ENCODE measurements at regions not wholly inside any gene's neighbourhood (a gene's known extent, or its start where the extent isn't known, plus 50 kb on each side); places are given as distances from the start of the nearest gene placed in this dataset.

DNA sequence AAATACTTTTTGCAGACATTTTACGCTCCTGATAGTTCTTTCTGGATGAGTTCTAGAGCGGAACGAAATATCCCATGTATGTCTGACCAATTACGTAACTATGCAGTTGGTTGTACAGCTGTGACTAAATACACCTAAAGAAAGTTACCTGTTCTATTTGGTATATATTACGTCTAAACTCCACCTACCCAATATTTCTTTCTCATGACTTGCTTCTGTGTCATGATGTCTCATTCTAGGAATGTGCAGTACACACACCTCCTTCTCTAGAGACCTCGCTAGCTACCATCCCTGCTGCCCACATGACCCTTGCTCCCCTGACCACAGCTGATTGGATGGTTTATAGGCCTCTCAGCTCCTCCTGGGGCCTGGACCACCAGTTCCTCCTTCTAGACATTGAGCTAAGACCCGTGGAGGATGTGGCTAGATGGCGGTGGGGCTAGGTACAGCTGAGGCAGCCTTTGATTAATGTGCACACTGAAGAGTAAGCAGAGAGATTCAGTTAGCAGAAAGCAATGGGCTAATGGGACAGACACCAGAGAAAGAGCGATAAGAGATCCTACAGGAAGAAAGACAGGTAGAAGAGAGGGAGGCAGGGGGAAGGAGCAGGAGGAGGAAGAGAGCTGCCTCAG is 422.1 kb downstream of the COG6 start:
- DNase-seq (ENCODE audit: low read depth): no peak

DNA sequence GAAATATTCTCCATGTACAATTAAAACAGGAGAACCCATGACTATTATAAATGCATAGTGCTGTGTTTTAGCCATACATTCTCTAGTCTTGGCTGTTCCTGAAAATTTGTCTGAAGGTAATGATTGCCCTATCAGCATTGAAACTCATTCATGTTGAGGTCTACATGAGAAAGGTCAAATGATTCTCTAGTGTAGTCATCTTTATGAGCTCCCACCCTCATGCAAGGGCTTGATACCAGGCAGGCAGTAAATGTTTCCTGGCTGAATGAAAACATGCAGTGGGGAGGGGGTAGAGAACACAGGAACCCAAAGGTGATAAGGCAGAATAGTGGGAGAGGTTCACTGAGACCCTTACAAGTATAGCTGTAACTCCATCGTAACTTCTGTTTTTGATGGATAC is 424.3 kb downstream of the COG6 start:
- DNase-seq (ENCODE audit: low read depth): no peak

DNA sequence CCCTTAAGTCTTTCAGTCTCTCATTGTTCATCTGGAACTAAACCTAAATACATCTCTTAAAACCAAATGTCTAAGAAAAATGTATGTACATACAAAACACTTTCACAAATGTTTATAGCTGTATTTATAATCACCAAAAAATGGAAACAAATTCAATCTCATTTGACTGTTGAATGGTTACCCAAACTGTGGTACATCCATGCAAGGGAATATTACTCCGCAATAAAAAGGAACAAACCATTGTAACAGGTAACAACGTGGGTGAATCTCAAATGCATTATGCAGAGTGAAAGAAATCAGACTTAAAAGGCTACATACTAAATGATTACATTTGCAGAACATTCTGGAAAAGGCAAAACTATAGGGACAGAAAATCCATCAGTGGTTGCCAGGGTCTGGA is 425.2 kb downstream of the COG6 start:
- no peak for DNase-seq (ENCODE audit: low read depth)

DNA sequence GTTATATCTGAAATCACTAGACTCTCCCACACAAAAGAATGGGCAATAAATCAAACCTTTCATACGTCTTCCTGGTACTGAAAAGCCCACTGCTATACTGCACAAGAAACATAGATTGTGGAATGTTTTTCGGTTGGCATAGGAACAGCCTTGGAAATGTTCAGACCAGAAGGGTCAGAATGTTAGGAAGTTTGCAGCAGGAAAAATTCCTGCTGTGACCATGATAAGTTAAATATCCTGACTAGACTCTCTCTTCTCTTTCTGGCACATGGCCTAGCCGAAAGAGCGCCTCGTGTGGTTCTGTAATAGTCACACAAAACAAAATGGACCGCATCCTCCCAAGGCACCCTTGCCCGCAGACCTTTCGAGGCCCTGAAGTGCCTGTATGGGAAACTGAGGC is 427.2 kb downstream of the COG6 start:
- DNase-seq (ENCODE audit: low read depth): no peak

DNA sequence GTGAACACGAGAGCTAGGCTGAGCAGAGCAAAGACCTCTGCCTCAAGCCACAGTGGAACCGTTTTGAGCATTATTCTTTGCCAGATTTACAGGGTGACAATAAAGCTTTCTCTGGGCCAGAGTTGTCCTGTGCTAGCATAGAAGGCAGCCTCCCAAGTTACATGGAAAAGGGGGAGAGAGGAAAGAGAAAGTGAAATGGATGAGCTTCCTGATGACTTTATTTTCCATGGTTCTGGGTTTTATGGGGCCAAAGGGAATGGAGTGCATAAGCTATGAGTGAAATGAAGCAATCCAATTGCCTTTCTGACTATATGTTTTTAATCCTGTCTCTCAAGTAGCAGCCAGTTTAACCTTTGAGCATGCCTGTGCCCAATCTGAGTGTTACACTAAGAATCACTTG is 428.4 kb downstream of the COG6 start:
- DNase-seq (ENCODE audit: low read depth): no peak

DNA sequence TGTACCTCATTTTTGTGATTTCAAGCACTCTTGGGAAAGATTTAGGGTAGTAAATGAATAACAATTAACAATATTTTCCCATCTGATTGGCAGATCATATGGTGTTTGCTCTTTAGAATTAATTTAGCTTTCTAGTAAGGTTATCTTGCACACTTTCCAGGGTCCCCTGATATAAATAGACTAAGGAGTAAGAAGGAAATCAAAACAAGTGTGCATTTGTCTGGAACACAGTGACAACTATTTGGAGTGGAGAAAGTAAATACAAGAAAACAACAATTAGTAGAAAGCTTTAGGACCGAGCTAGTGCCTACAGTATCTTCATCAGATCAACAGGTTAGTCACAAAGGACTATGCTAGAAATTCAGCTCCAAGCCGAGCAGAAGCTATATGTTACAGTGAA is 429.5 kb downstream of the COG6 start:
- no peak for DNase-seq (ENCODE audit: low read depth)

DNA sequence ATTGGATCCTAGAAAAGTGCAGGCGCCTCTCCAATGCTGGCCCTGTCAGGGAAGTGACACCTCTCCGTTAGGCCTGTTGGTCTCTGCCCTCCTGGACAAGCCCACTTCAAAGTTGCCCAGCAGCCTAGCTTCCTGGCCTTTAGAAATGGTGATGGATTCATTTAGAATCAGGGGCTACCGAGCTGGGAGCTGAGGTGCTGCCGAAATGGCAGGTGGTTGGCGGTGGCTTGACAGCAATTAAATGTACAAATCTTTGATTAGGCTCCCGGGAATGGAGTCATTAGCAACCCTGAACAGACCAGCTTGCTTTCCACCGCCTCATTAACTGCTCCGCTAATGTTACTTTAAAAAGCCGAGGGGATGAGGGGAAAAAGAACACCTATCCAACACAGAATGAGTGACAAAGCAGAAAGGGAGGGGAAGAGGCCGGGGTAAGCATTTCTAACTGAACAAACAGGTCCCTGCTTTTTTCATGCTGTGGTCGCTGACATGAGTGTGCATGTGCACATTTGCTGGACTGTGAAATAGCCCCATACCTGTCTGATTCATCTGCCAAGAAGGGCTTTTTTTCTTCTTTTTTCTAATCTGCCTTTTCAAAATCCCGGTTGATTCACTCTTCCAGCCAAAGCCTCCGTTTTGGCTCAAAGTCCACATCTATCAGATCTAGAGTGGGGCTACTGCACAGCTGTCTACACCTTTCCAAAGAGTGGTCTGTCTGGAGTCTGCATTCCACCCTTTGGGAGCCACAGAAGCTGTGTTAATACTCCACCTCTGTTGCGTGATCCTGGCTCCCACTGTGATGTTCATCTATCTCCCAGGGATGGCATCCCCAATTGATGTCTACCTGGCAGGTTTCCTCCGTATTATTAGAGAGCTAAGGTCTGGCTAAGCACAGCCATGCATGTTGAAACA is 431.9 kb downstream of the COG6 start:
- DNase-seq (ENCODE audit: low read depth): no peak

- DNase-seq (ENCODE audit: low read depth): no peak
These were observed 438.6 kb downstream of the COG6 start for GRCh38 chr13:40094056-40094455.

DNA sequence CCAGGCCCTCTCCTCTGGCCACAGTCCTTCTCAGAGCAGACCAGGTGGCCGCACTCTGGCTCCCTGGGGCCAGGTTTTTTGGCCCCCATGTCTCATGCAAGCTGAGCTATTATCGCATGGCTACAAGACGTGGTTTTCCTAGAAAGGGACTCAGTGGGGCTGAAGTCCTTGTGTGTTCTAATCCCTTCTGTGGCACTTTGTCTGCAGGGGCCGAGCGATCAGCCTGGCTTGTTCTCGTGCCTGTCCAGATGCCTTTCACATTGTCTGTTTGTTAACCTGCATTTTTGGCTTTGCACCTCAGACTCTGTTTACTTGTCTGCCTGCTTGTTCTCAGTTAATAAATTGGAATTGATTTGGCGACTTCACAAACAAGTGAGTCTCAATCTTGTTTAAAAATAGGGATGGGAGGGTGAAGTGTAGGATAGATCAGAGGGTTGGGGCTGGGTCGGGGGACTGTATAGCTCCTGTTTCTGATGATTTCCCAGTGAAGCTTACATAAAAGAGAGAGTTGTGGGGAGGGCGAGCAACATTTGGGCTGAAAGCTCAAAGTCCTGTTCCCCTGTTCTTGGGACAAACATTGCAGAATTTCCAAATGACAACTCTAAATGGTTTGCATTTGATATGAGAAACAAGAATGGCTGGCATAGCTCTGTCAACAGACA is 440.4 kb downstream of the COG6 start:
- DNase-seq (ENCODE audit: low read depth): no peak

DNA sequence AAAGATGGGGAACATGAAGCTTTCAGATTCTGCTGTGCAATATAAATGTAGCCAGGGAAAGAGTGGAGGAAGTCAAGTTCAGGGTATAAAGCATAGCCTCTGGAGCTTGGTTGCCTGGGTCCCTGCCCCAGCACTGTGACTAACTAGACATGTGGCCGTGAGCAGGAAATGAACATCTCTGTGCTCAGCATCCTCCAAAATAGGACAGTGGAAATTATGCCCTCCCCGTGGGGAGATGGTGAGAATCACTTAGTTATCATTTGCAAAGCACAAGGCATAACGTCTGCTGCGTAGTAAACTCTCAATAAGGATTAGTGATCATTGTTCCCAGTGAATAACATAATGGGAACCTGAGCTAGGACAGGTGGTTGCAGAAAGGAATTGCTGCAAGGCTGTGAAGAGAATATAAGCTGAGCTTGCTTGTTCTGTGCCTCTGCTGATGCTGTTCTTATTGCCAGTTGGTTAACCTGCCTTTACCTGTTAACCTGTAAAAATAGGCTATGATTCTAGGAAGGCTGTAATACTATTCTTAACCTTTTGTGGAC is 441.0 kb downstream of the COG6 start:
- no peak for DNase-seq (ENCODE audit: low read depth)

GRCh38 chr13:40098246-40098645 is 442.8 kb downstream of the COG6 start:
- DNase-seq (ENCODE audit: low read depth): no peak

GRCh38 chr13:40101708-40102359 is 446.4 kb downstream of the COG6 start:
- no peak for DNase-seq (ENCODE audit: low read depth)

GRCh38 chr13:40102360-40102727 is 446.9 kb downstream of the COG6 start:
- DNase-seq (ENCODE audit: low read depth): no peak

- DNase-seq (ENCODE audit: low read depth): no peak
These were observed 447.4 kb downstream of the COG6 start for GRCh38 chr13:40102854-40103253.

DNA sequence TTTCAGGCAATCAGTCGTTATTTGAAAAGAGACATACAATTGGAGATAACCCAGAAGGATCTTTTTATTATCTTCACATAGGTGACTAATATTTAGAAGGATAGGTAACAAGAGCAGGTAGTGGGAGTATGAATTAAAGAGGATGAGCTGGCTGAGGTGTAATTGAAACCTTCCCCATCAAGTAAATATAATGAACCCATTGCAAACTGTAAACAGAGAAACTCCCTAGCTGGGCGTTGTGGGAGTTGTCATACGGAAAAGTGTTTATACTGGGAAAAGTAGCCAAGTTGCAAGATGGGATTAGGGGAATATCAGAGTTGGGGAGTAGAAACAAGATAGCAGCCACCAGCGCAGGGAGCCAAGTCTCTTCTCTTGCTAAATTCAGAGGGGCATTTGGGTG is 448.4 kb downstream of the COG6 start:
- DNase-seq (ENCODE audit: low read depth): no peak

DNA sequence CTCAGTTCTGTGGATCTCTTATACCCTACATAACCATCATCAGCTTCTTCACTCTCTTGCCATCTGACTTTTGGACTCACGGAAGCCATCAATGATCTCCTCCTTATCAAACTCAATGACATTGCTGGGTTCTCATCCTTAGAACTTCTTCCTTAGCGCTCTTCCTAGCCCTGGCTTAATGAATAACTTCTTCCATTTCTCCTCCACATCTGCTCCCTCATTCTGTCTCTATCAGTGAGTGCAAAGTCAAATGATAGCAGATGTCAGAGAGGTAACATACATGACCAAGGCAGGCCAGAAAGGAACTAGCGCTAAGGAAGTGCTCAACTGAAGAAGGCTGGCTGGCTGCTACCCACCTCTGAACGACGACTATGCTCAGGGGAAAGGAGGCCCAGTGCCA is 449.8 kb downstream of the COG6 start:
- no peak for DNase-seq (ENCODE audit: low read depth)

- DNase-seq (ENCODE audit: low read depth): peak; percentile 71
These were observed 453.9 kb downstream of the COG6 start for GRCh38 chr13:40109351-40109844.

DNA sequence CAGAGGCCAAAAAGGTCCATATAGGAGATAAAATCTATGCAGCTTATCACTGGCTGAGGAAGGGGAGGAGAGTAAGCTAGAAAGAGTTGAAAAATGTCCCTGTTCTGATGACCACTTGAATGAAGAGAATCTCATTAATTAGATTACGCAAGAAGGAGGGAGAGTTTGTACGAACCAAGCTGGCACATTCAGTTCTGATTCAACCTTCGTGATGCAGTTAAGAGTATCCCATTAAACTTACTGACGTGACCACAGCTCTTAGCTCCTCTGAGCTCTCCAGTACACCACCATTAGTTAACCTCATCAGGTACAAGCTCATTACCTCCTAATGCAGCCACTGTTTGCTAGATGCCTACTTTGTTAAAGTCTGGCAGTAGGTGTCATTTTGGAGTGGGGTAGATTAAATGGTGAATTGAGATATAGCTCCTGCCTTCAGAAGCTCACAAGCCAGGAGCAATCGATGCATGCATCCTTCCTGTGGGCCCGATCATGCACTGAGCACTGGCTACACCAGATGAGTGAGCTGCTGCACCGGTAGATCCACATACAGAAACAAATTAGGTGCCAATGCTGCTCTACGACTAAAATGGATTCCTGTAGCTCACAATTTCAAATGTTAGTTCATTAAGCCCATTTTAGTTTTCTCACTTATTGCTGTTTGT is 458.3 kb downstream of the COG6 start:
- no peak for DNase-seq (ENCODE audit: low read depth)

DNA sequence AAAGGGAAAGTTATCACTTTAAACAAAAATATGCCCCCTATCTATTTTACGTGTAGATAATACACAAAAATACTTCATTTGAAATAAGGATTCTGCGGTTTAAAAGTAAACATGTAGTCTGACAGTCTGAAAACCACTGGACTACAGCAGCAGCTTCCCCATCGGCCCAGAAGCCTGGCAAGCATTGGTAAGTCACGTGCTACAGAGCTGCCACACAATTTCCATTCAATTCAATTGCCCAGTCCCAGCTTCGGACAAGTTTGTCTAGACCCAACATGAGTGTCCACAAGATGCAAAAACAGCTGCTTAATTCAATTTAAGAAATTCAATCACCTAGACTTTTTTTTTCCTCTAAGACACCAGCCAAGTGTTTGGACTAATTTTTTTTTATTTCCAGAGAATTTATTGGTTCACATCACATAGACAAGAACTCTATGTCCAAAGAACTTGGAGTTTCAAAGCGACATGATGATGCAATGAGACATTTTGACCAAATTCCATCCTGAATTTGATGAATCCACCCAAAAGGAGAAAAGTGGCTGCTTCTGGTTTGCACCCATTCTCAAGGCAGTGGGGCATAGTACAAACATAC is 458.9 kb downstream of the COG6 start:
- DNase-seq (ENCODE audit: low read depth): no peak

DNA sequence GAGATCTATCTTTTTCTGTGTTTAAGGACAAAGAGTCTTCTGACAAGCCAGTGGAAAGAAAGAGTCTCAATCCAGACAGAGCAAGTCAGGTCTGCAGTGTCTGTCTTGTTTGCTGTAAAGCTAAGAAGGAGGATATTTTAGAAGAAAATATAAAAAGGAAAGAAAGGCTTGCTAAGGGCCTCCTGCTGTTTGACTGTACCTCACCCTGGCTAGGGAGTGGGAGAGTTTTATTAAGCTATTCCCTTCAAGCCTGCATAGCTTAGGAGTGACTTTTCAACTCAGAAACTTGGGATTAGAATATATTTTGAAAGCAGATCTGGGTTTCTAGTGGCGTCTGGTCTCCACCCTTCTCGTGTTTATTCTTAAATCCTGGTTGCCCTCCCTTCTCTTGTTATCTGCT is 460.0 kb downstream of the COG6 start:
- DNase-seq (ENCODE audit: low read depth): no peak

GRCh38 chr13:40116008-40116407 is 460.5 kb downstream of the COG6 start:
- no peak for DNase-seq (ENCODE audit: low read depth)
